Activated T-cell treated with anti-CD3 and anti-CD28 coated beads, Interleukin-2, amount 50 U/mL, for 72 hours (primary cell): ENCODE measurements at regions not wholly inside any gene's neighbourhood (a gene's known extent, or its start where the extent isn't known, plus 50 kb on each side); places are given as distances from the start of the nearest gene placed in this dataset.

Source experiments
- ATAC-seq, 2 donors: fragments of 150-1000 bp; cut with Tn5 transposase; replicated peaks in 1 of 2; 2 replicates each; pipeline ENCODE4 v1.10.0; 2021; ENCODE audit warnings: moderate library complexity in 2 of 2, mild to moderate bottlenecking in 1 of 2
- DNase-seq, 2 donors: peaks; one replicate each; pipeline ENCODE4 v3.0.0; 2021 to 2022; ENCODE audit warnings: mixed read lengths in 1 of 2
- H3K27ac Mint-ChIP-seq: one replicate; pipeline ENCODE4 v1.8.0; 2022; ENCODE audit warnings: mild to moderate bottlenecking, moderate library complexity, mixed read lengths
- H3K27me3 Mint-ChIP-seq: one replicate; pipeline ENCODE4 v1.8.0; 2022; ENCODE audit warnings: low read depth, mixed read lengths
- H3K36me3 Mint-ChIP-seq, 2 donors: one replicate each; pipeline ENCODE4 v1.8.0; 2022; ENCODE audit warnings: mixed read lengths in 2 of 2, mild to moderate bottlenecking in 1 of 2; ENCODE audit not compliant: insufficient read depth in 2 of 2
- H3K4me1 Mint-ChIP-seq: one replicate; pipeline ENCODE4 v1.8.0; 2022; ENCODE audit warnings: low read depth, mixed read lengths
- H3K4me3 Mint-ChIP-seq, 2 donors: one replicate each; pipeline ENCODE4 v1.8.0; 2022; ENCODE audit warnings: mild to moderate bottlenecking in 2 of 2, mixed read lengths in 2 of 2, moderate library complexity in 2 of 2
- H3K9me3 Mint-ChIP-seq, 2 donors: one replicate each; pipeline ENCODE4 v1.8.0; 2022; ENCODE audit warnings: mixed read lengths in 2 of 2

GRCh38 chr12:94082690-94083089 is 65.7 kb upstream of the PLXNC1 start:
- Mint-ChIP-seq H3K9me3 (peaks cover 4 to 6% of the 10 kb centered on the region in 2 donors), H3K4me3 (no peak overlapping the region), H3K27me3 (peaks cover 15% of the 10 kb centered on the region), H3K36me3 (peaks cover 3 to 7% of the 10 kb centered on the region in 2 donors), H3K4me1 (peaks cover 19% of the 10 kb centered on the region), H3K27ac (no peak overlapping the region)
- no peak for ATAC-seq
- DNase-seq = no peak

GRCh38 chr12:94089891-94090290 is 58.5 kb upstream of the PLXNC1 start:
- no peaks in the 10 kb centered on the region for H3K27me3 Mint-ChIP-seq
- no peaks in the 10 kb centered on the region for H3K36me3 Mint-ChIP-seq
- no peaks in the 10 kb centered on the region for H3K9me3 Mint-ChIP-seq
- no peaks in the 10 kb centered on the region for H3K4me1 Mint-ChIP-seq
- ATAC-seq = no peak
- no peak overlapping the region for H3K4me3 Mint-ChIP-seq
- no peak for DNase-seq
- H3K27ac Mint-ChIP-seq = no peak overlapping the region

GRCh38 chr12:94091624-94092023 is 56.8 kb upstream of the PLXNC1 start:
- Mint-ChIP-seq H3K27ac (no peak overlapping the region), H3K9me3 (no peaks in the 10 kb centered on the region), H3K4me1 (no peaks in the 10 kb centered on the region), H3K27me3 (no peaks in the 10 kb centered on the region), H3K4me3 (no peak overlapping the region), H3K36me3 (no peaks in the 10 kb centered on the region)
- DNase-seq = no peak
- no peak for ATAC-seq

- ATAC-seq (no peak), DNase-seq (no peak)
- no peak overlapping the region for H3K27ac Mint-ChIP-seq
- no peaks in the 10 kb centered on the region for H3K36me3 Mint-ChIP-seq
- no peaks in the 10 kb centered on the region for H3K9me3 Mint-ChIP-seq
- no peaks in the 10 kb centered on the region for H3K27me3 Mint-ChIP-seq
- no peak overlapping the region for H3K4me3 Mint-ChIP-seq
- H3K4me1 Mint-ChIP-seq = no peaks in the 10 kb centered on the region
Observed at GRCh38 chr12:94092516-94093241, 55.7 kb upstream of the PLXNC1 start.

- no peaks in the 10 kb centered on the region for H3K9me3 Mint-ChIP-seq
- H3K27me3 Mint-ChIP-seq = peaks cover 7% of the 10 kb centered on the region
- peaks cover 0 to 2% of the 10 kb centered on the region in 2 donors for H3K36me3 Mint-ChIP-seq
- H3K4me3 Mint-ChIP-seq = no peak overlapping the region
- ATAC-seq (no peak), DNase-seq (no peak)
- peaks cover 12% of the 10 kb centered on the region for H3K4me1 Mint-ChIP-seq
- no peak overlapping the region for H3K27ac Mint-ChIP-seq
Observed at GRCh38 chr12:94094700-94095099, 53.7 kb upstream of the PLXNC1 start.

GRCh38 chr12:94095618-94096017 is 52.8 kb upstream of the PLXNC1 start:
- Mint-ChIP-seq H3K27ac (no peak overlapping the region), H3K4me1 (peaks cover 21% of the 10 kb centered on the region), H3K36me3 (peaks cover 0 to 2% of the 10 kb centered on the region in 2 donors), H3K4me3 (no peak overlapping the region), H3K9me3 (no peaks in the 10 kb centered on the region), H3K27me3 (peaks cover 7% of the 10 kb centered on the region)
- ATAC-seq (no peak), DNase-seq (no peak)

GRCh38 chr12:94098466-94098865 is 49.9 kb upstream of the PLXNC1 start:
- DNase-seq = no peak

More at GRCh38 chr12:94098466-94098865, 49.9 kb upstream of the PLXNC1 start:
- Mint-ChIP-seq H3K27ac (no peak overlapping the region), H3K4me3 (no peak overlapping the region), H3K9me3 (no peaks in the 10 kb centered on the region), H3K27me3 (peaks cover 7% of the 10 kb centered on the region), H3K36me3 (peaks cover 0 to 2% of the 10 kb centered on the region in 2 donors), H3K4me1 (peaks cover 43% of the 10 kb centered on the region)
- ATAC-seq = no peak
